ENCODE measurements at regions not wholly inside any gene's neighbourhood (a gene's known extent, or its start where the extent isn't known, plus 50 kb on each side); places are given as distances from the start of the nearest gene placed in this dataset.
"Not testable (repeated sequence)": the region's sequence is repeated elsewhere in the genome, so short reads cannot be mapped to it uniquely, and the experiment has no call there.

- DNase-seq = no peak
Observed at GRCh38 chr16:79996321-79996720, 395.8 kb upstream of the MAF start.

- DNase-seq = no peak
Observed at GRCh38 chr16:79995315-79995714, 394.8 kb upstream of the MAF start.

DNA sequence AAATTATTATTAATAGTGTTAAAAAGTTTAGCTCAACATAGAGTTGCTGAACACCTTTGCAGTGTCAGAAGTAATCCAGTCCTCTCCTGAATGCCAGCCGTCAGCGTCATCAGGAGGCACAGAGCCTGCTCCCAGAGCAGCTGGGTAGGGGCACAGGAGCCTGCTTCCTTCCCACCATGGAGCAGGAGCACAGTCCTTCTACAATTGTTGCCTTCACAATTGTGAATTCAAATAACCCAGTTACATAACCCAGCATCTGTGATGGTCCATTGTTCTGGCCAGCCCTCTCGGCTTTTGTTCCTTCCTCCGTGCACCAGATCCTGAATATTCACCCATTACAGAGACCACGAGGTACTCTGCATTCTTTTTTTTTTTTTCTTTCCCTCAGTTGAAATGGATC, 393.9 kb upstream of the MAF start:
- no peak for DNase-seq

DNA sequence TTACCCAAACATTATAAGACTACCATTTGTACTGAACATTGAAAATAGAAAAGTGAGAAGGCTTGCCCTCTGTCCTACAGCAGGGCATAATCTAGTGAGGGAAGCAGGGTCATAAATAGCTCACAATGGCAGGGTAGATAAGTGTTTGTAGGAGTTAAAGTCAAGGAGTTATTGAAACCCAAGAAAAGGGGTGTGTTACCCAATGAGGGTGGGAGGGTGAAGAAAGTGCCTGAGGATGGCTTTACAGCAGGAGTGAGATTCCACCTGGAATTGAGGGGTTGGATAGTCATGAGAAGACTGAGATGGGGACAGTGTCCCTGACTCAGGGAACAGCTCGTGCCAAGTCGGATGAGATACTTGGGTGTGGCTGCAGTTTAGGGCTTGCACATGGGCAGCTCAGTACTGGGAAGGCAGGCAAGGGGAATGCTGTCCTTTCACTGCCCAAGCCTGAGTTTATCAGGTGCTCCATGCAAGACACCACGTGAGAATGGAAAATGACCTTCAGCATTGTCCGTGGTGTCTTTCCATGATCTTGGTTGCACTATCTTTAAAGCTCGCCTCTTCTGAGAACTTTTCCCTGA, 393.2 kb upstream of the MAF start:
- DNase-seq = no peak

DNA sequence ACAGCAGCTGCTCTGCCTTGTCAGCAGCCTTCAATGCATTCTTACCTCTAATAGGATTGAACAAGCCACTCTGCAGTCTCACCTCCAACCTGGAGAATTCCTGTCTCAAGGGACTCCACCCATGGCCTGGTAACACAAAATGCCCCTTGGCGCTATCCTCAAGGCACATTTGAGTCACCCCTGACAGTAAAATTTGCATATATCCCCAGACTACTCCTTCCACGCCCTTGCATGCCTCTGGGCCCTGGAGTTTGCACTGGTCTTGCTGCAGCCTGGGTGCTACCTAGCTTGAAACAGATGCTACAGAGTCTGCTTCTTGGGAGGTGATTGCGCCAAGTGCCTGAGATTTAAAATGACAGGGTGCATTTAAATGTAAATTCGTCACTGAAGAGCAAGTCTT, 391.4 kb upstream of the MAF start:
- no peak for DNase-seq

DNA sequence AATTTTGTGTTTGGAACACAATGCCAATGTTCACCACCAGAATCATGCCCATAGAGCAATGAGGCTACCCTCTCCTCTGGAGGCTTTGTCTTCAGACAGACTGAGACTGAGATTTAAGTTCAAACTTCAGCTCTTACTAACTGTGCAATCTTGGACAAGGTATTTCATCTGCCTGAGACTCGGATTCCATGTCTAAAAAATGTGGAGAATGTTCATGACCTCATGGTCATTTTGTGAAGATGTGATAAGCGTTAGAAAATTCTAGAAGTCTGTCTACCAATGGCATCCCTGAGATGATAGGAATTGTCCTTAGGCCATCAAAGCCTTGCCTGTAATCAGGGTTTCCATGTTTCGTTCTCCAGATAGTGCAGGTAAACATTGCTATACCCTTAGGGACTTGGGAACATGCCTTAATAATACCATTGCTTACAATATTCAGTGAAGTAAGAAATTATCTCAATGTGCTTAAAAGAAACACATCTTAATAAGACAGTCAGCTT, 388.2 kb upstream of the MAF start:
- DNase-seq = no peak

DNA sequence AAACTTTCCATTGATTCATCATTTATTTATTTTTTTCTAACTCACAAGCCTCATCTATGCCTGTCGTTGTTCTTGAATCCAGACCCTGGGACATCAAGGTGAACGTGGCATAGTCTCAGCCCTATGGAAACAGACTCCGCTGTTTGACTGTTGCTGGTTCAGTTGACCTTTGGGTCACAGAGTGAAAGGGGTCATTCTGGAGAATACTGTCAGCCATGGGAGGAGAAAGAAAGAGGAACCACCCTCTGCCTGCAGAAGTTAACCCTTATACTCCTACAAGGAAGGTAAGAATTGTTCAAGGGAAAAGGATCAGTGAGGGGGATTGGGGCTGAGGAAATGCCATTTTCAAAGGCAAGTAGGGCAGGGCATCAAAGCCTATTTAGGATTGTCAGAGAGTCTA, 387.6 kb upstream of the MAF start:
- no peak for DNase-seq

GRCh38 chr16:79986352-79986751, 385.8 kb upstream of the MAF start:
- no peak for DNase-seq

DNA sequence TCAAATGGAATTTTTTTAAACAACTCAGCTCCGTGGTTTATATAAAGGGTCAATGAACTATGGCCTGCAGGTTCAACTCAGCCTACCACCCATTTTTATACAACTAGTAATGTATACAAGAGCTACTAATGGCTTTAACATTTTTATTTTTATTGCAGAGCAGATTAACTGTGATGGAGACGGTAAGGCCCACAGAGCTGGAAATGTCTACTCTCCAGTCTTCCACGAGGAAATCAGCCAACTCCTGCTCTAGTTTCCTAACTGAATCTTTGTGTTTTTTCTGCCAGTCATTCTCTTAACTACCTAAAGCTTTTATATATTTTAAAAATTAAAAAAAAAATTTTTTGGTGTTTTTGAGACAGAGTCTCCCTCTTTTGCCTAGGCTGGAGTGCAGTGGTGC, 385.1 kb upstream of the MAF start:
- no peak for DNase-seq

DNA sequence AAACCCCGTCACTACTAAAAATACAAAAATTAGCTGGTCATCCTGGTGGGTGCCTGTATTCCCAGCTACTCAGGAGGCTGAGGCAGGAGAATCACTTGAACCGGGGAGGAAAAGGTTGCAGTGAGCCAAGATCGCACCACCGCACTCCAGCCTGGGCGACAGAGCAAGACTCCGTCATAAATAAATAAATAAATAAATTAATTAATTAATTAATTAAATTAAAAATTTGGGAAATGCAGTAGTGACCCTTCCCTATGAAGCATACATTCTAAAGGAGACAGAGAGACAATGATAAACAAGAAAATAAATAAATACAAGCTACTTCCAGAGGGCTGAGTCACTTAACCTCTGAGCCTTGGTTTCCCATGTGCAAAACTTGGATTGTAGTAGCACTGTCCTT, 383.6 kb upstream of the MAF start:
- DNase-seq = not testable (repeated sequence)

GRCh38 chr16:79982862-79983261, 382.3 kb upstream of the MAF start:
- DNase-seq = no peak

GRCh38 chr16:79982361-79982760, 381.8 kb upstream of the MAF start:
- no peak for DNase-seq

- DNase-seq = no peak
Observed at GRCh38 chr16:79981814-79982213, 381.3 kb upstream of the MAF start.

DNA sequence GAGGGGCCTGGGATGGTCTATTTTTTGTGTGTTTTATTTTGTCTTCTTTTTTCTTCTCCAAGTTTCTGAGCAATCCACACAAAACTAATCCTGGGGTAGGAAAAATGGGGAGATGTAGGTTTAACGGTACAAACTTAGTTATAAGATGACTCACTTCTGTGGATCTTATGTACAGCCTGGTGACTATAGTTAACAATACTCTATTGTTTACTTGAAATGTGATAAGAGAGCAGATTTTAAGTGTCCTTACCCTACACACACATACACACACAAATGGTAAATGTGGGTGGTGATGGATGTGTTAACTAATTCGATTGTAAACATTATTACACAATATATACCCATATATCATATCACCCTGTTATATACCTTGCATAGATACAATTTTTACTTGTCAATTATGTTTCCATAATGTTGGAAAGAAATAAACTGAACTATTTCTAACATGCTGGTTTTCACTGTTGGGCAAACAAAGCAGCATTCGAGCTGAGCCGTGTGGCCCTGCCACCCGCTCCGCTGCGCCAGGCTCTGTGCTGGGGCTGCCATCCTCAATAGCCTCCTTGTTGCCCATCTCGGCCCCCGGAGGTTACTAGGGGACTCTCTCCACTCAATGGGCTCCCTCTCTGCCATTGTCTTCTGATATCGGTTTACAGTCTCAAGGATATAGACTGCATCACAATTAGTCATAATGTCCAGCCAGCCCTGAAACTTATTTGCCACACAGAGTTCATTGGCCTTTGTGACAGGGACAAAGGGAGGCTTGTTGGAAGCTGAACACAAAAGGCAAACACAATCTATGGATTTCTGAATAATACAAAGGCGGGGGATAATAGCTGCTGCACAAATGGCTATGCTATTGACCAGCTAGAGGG, 380.3 kb upstream of the MAF start:
- no peak for DNase-seq

GRCh38 chr16:79977940-79978836, 377.7 kb upstream of the MAF start:
- DNase-seq = no peak

DNA sequence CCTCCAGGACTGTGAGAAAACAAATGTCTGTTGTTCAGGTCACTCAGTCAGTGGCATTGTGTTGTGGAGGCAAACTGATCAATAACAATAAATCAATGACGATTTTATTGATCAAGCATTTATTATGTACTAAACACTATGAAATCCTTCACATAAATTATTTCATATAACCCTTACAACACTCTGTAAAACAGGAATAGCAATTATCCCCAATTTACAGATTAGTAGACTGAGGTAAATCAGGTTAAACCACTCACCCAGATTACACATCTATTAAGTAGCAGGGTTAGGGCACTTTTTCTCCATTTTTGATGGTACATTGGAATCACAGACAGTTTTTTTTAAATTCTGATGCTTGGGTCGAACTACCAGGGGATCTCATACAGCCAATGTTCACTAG, 372.8 kb upstream of the MAF start:
- no peak for DNase-seq

DNA sequence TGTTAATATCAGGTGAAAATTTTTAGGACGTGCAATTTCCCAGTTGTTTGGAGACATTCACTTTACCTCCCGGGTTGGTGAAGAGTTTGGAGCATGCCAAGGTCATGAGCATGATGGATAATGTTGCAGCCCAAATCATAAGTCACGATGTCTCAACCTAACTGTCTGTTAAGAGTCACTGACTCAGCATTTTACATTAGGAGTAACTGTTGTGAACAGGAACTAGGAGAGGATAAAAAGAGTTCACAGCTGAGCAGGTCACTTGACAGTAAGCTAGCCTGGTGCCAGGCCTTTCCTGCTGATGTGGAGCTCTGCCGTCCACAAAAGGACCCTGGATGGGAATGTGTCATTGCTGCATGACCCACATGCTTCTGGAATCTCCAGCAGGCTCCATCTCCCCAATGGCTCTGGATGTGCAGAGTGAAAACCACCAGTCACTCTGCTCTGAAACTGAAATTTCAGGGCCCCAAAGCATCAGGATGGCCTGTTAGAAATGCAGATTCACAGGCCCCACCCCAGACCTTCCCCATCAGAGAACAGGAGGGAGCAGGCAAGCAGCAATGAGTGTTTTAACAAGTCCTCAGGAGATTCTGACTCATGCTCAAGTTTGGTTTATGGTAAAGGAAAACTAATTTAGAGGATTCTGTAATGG, 371.6 kb upstream of the MAF start:
- no peak for DNase-seq

DNA sequence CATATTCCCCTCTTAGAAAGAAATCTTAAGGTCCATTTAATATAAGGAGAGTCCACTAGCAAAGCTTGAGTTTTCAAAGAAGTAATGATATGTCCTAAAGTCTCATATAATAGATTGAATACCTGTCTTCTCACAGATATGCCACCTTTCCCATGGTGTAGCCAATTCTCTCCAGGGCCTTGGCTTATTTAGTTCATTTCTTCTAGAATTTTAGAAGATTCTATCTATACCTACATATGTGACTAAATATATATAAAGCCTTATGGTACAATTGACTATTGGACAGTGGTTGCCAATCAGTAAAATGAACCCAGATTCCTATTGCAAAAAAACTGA, 370.7 kb upstream of the MAF start:
- DNase-seq = no peak

DNA sequence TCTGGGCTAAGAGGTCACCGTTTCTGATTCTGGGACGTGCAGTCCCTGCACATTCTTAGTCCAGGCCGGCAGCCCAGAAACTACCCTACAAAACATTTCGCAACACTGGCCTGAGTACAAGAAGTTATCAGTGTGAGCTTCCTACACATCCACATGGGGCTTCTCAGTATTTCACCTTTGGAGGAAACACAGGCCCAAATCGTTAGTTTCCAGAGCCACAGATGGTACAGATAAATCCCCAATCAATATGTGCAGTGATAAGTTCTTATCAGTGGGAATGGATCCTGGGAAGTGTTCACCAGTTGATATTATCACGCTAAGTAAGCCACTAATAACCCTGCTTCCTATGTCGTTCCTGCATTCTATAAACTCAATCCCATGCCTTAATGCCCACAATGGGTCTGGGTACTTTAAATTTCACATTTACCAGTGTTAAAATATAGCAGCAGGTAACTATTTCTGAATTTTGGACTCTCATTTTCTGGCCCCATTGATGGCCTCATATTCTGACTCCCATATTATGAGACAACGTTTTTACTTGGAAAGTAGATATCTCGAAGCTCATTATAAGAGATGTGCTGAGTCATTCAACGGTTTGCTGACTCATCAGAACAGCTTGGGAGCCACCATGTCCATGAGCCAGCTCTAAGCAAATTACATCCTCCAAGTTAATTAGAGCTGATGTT, 370.2 kb upstream of the MAF start:
- no peak for DNase-seq

- no peak for DNase-seq
Observed at GRCh38 chr16:79970087-79970486, 369.6 kb upstream of the MAF start.

GRCh38 chr16:79969458-79969857, 368.9 kb upstream of the MAF start:
- DNase-seq = no peak

- DNase-seq = no peak
Observed at GRCh38 chr16:79966226-79966625, 365.7 kb upstream of the MAF start.

GRCh38 chr16:79965718-79966117, 365.2 kb upstream of the MAF start:
- DNase-seq = no peak

Measured in SHP77 treated with DMSO at 0.1 percent for 48 hours (cell line).